Liver (tissue), 7 donors: ENCODE measurements at regions not wholly inside any gene's neighbourhood (a gene's known extent, or its start where the extent isn't known, plus 50 kb on each side); places are given as distances from the start of the nearest gene placed in this dataset.

Source experiments
- DNase-seq: peaks from one replicate; pipeline ENCODE4 v3.0.0-alpha.2; 2017; ENCODE audit warnings: low spot score
- H3K27ac ChIP-seq, 2 donors: one replicate each; pipeline ENCODE4 v1.7.0; 2013; ENCODE audit warnings: inconsistent platforms in 2 of 2, low read length in 2 of 2, control low read depth in 1 of 2, low read depth in 1 of 2, mild to moderate bottlenecking in 1 of 2
- H3K27me3 ChIP-seq, 4 donors: one replicate each; pipeline versions ENCODE4 v1.6.1 to v1.7.0; 2013; ENCODE audit warnings: low read length in 3 of 4, inconsistent platforms in 1 of 4, mild to moderate bottlenecking in 1 of 4, moderate library complexity in 1 of 4; ENCODE audit not compliant: control insufficient read depth in 4 of 4, insufficient read depth in 4 of 4
- H3K36me3 ChIP-seq, 4 donors: one replicate each; pipeline versions ENCODE4 v1.6.1 to v1.7.0; 2013; ENCODE audit warnings: low read length in 3 of 4, mild to moderate bottlenecking in 3 of 4, low read depth in 1 of 4, moderate library complexity in 1 of 4; ENCODE audit not compliant: control insufficient read depth in 4 of 4, insufficient read depth in 3 of 4
- H3K4me1 ChIP-seq, 4 donors: one replicate each; pipeline versions ENCODE4 v1.6.1 to v1.7.0; 2013; ENCODE audit warnings: low read length in 3 of 4, mild to moderate bottlenecking in 3 of 4, moderate library complexity in 1 of 4; ENCODE audit not compliant: control insufficient read depth in 4 of 4, insufficient read depth in 4 of 4
- H3K4me3 ChIP-seq, 3 donors: one replicate each; pipeline versions ENCODE4 v1.6.1 to v1.7.0; 2013; ENCODE audit warnings: low read length in 3 of 3, control low read depth in 1 of 3, low read depth in 1 of 3, mild to moderate bottlenecking in 1 of 3
- H3K9ac ChIP-seq, 2 donors: one replicate each; pipeline ENCODE4 v1.7.0; 2013; ENCODE audit warnings: low read length in 2 of 2, mild to moderate bottlenecking in 2 of 2, moderate library complexity in 2 of 2, control low read depth in 1 of 2, low read depth in 1 of 2
- H3K9me3 ChIP-seq, 4 donors: one replicate each; pipeline versions ENCODE4 v1.6.1 to v1.7.0; 2013; ENCODE audit warnings: low read length in 3 of 4; ENCODE audit not compliant: control insufficient read depth in 4 of 4
- EGR1 ChIP-seq, 2 donors: IDR thresholded peaks; 2 replicates each; pipeline ENCODE4 v1.6.1; 2016 to 2018; ENCODE audit warnings: antibody characterized with exemption in 2 of 2, low read depth in 2 of 2
- FOXA1 ChIP-seq: IDR thresholded peaks from 2 replicates; pipeline ENCODE4 v1.6.1; 2016; ENCODE audit warnings: antibody characterized with exemption
- FOXA2 ChIP-seq: IDR thresholded peaks from 2 replicates; pipeline ENCODE4 v1.6.1; 2016; ENCODE audit warnings: antibody characterized with exemption
- GABPA ChIP-seq, 2 donors: IDR thresholded peaks in 1 of 2; conservative IDR thresholded peaks in 1 of 2; 2 replicates each; pipeline ENCODE4 v1.6.1; 2016; ENCODE audit warnings: antibody characterized with exemption in 2 of 2, mild to moderate bottlenecking in 1 of 2, moderate library complexity in 1 of 2
- HNF4A ChIP-seq, 2 donors: conservative IDR thresholded peaks; 2 replicates each; pipeline ENCODE4 v1.6.1; 2016; ENCODE audit warnings: antibody characterized with exemption in 2 of 2, mild to moderate bottlenecking in 2 of 2
- HNF4G ChIP-seq: IDR thresholded peaks from 2 replicates; pipeline ENCODE4 v1.6.1; 2016; ENCODE audit warnings: antibody characterized with exemption
- JUND ChIP-seq, 2 donors: IDR thresholded peaks; 2 replicates each; pipeline ENCODE4 v1.6.1; 2016; ENCODE audit warnings: antibody characterized with exemption in 2 of 2
- NR2F2 ChIP-seq: IDR thresholded peaks from 2 replicates; pipeline ENCODE4 v1.6.1; 2016; ENCODE audit warnings: antibody characterized with exemption
- RAD21 ChIP-seq, 2 donors: IDR thresholded peaks; 2 replicates each; pipeline ENCODE4 v1.6.1; 2016; ENCODE audit warnings: antibody characterized with exemption in 2 of 2, mild to moderate bottlenecking in 2 of 2
- RXRA ChIP-seq, 2 donors: IDR thresholded peaks; 2 replicates each; pipeline ENCODE4 v1.6.1; 2017 to 2018; ENCODE audit warnings: antibody characterized with exemption in 2 of 2, mild to moderate bottlenecking in 1 of 2
- SP1 ChIP-seq: IDR thresholded peaks from 2 replicates; pipeline ENCODE4 v1.6.1; 2018; ENCODE audit warnings: antibody characterized with exemption, mild to moderate bottlenecking
- TAF1 ChIP-seq: conservative IDR thresholded peaks from 2 replicates; pipeline ENCODE4 v1.6.1; 2016; ENCODE audit warnings: antibody characterized with exemption, mild to moderate bottlenecking
- YY1 ChIP-seq: IDR thresholded peaks from 2 replicates; pipeline ENCODE4 v1.6.1; 2016; ENCODE audit warnings: antibody characterized with exemption, mild to moderate bottlenecking
- TF ChIP-seq, protein P1 (sequence below): IDR thresholded peaks from 2 replicates; pipeline ENCODE4 v1.6.1; 2016; ENCODE audit warnings: antibody characterized with exemption, mild to moderate bottlenecking
- TF ChIP-seq, protein P2 (sequence below): fragments of 150-350 bp; IDR thresholded peaks from 2 replicates; pipeline ENCODE4 v1.5.1; 2017; ENCODE audit warnings: improper control_type of control experiment, low read depth, low read length; ENCODE audit not compliant: missing input control
- TF ChIP-seq, protein P3 (sequence below): IDR thresholded peaks from 2 replicates; pipeline ENCODE4 v1.6.1; 2016; ENCODE audit warnings: antibody characterized with exemption
- TF ChIP-seq, protein P4 (sequence below): IDR thresholded peaks from 2 replicates; pipeline ENCODE4 v1.6.1; 2016; ENCODE audit warnings: antibody characterized with exemption
- TF ChIP-seq, protein P5 (sequence below): IDR thresholded peaks from 2 replicates; pipeline ENCODE4 v1.6.1; 2016; ENCODE audit warnings: antibody characterized with exemption
- donor health status: healthy.
- donor health status: healthy.
- donor health status: healthy.
- donor health status: healthy.

DNA sequence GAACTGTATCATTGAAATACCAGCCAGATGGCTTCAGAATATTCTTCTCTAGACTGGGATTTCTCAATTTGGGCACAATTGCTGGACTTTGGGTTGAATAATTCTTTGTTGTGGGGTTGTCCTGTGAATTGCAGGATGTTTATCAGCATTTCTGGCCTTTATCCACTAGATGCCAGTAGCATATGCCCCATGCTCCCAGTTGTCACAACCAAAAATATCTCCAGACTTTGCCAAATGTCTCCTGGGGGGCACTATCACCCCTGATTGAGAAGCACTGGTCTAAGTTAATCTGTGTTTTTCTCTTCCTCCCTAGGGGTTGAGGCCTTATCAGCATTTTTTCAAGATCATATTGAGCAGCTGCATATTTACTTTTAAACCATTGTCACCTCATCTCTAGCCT lies 204.9 kb upstream of the SP8 start:
- no peak for DNase-seq
- peaks cover 0 to 4% (median 0%) of the 10 kb centered on the region in 4 donors for H3K9me3 ChIP-seq
- no peaks in the 10 kb centered on the region for H3K36me3 ChIP-seq
- no peaks in the 10 kb centered on the region for H3K4me1 ChIP-seq
- H3K9ac ChIP-seq = no peak overlapping the region
- TF ChIP-seq NR2F2 (no peak), HNF4A (conservative IDR thresholded peaks at IDR 0.05) (no peak), SP1 (no peak), RXRA (IDR thresholded peaks at IDR 0.05) (no peak), RAD21 (IDR thresholded peaks at IDR 0.05) (no peak), FOXA1 (no peak), JUND (IDR thresholded peaks at IDR 0.05) (no peak), TAF1 (no peak), YY1 (no peak), FOXA2 (no peak), HNF4G (no peak), GABPA (IDR thresholded peaks at IDR 0.05 in 1 of 2, conservative IDR thresholded peaks at IDR 0.05 in 1 of 2) (no peak), EGR1 (IDR thresholded peaks at IDR 0.05; ENCODE audit: low read depth in 2 of 2) (no peak)
- TF ChIP-seq, protein P1, sequence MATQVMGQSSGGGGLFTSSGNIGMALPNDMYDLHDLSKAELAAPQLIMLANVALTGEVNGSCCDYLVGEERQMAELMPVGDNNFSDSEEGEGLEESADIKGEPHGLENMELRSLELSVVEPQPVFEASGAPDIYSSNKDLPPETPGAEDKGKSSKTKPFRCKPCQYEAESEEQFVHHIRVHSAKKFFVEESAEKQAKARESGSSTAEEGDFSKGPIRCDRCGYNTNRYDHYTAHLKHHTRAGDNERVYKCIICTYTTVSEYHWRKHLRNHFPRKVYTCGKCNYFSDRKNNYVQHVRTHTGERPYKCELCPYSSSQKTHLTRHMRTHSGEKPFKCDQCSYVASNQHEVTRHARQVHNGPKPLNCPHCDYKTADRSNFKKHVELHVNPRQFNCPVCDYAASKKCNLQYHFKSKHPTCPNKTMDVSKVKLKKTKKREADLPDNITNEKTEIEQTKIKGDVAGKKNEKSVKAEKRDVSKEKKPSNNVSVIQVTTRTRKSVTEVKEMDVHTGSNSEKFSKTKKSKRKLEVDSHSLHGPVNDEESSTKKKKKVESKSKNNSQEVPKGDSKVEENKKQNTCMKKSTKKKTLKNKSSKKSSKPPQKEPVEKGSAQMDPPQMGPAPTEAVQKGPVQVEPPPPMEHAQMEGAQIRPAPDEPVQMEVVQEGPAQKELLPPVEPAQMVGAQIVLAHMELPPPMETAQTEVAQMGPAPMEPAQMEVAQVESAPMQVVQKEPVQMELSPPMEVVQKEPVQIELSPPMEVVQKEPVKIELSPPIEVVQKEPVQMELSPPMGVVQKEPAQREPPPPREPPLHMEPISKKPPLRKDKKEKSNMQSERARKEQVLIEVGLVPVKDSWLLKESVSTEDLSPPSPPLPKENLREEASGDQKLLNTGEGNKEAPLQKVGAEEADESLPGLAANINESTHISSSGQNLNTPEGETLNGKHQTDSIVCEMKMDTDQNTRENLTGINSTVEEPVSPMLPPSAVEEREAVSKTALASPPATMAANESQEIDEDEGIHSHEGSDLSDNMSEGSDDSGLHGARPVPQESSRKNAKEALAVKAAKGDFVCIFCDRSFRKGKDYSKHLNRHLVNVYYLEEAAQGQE = no peak
- TF ChIP-seq, protein P2, sequence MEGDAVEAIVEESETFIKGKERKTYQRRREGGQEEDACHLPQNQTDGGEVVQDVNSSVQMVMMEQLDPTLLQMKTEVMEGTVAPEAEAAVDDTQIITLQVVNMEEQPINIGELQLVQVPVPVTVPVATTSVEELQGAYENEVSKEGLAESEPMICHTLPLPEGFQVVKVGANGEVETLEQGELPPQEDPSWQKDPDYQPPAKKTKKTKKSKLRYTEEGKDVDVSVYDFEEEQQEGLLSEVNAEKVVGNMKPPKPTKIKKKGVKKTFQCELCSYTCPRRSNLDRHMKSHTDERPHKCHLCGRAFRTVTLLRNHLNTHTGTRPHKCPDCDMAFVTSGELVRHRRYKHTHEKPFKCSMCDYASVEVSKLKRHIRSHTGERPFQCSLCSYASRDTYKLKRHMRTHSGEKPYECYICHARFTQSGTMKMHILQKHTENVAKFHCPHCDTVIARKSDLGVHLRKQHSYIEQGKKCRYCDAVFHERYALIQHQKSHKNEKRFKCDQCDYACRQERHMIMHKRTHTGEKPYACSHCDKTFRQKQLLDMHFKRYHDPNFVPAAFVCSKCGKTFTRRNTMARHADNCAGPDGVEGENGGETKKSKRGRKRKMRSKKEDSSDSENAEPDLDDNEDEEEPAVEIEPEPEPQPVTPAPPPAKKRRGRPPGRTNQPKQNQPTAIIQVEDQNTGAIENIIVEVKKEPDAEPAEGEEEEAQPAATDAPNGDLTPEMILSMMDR = no peak
- TF ChIP-seq, protein P3, sequence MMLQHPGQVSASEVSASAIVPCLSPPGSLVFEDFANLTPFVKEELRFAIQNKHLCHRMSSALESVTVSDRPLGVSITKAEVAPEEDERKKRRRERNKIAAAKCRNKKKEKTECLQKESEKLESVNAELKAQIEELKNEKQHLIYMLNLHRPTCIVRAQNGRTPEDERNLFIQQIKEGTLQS = no peak
- TF ChIP-seq, protein P4, sequence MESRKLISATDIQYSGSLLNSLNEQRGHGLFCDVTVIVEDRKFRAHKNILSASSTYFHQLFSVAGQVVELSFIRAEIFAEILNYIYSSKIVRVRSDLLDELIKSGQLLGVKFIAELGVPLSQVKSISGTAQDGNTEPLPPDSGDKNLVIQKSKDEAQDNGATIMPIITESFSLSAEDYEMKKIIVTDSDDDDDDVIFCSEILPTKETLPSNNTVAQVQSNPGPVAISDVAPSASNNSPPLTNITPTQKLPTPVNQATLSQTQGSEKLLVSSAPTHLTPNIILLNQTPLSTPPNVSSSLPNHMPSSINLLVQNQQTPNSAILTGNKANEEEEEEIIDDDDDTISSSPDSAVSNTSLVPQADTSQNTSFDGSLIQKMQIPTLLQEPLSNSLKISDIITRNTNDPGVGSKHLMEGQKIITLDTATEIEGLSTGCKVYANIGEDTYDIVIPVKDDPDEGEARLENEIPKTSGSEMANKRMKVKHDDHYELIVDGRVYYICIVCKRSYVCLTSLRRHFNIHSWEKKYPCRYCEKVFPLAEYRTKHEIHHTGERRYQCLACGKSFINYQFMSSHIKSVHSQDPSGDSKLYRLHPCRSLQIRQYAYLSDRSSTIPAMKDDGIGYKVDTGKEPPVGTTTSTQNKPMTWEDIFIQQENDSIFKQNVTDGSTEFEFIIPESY = no peak
- TF ChIP-seq, protein P5, sequence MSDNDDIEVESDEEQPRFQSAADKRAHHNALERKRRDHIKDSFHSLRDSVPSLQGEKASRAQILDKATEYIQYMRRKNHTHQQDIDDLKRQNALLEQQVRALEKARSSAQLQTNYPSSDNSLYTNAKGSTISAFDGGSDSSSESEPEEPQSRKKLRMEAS = no peak
- H3K27ac ChIP-seq = no peak overlapping the region
- H3K4me3 ChIP-seq = no peak overlapping the region
- no peaks in the 10 kb centered on the region for H3K27me3 ChIP-seq
